GM20431 (cell line): ENCODE measurements at regions not wholly inside any gene's neighbourhood (a gene's known extent, or its start where the extent isn't known, plus 50 kb on each side); places are given as distances from the start of the nearest gene placed in this dataset.

Experiments used
- in situ Hi-C: fragments of 300-500 bp; cut with MseI, MboI; formaldehyde crosslinking; loops from one replicate; pipeline ENCODE4 v1.15.0; 2020; ENCODE audit warnings: low sequenced_read_pairs; ENCODE audit not compliant: unreplicated experiment

DNA sequence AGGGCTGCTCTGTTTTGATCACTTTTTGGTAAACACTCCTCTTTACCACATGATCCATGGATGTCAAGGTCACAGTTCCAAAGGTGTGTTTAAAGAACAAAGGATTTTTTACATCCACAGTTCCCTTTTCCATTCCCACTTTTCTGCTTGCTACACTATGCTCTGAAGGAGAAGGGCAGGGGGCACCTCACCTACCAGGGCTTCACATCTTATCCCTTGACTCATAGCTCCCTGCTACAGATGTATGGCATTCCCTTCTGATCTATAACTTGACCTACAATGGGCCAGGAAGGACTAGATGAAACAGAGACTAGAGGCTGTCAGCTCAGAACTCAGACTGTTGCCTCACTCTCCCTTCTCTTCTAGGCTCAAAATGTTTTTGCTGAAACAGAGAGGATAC is 233.1 kb upstream of the RPS6KA3 start:
- in situ Hi-C loops = no loop called here

- in situ Hi-C loops = no loop called here
Observed at GRCh38 chrX:20498851-20499635, 232.3 kb upstream of the RPS6KA3 start.

DNA sequence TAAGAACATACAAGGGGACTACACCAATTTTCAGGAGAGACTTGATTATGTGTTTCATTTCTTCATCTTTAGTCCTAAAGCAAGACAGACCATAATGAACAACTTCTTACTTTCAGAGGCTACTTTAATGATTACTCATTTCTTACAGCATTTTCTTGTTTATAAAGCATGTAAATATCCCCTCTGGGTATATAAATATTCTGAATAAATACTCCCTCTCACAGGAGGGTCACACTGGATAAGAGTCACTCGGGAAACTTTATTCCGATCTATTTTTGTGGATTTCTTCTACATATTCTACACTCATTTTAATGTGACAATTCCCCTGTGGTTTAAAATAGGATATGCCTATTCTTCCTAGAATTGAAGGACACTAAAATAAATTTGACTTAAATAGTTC is 228.9 kb upstream of the RPS6KA3 start:
- in situ Hi-C loops = no loop called here

DNA sequence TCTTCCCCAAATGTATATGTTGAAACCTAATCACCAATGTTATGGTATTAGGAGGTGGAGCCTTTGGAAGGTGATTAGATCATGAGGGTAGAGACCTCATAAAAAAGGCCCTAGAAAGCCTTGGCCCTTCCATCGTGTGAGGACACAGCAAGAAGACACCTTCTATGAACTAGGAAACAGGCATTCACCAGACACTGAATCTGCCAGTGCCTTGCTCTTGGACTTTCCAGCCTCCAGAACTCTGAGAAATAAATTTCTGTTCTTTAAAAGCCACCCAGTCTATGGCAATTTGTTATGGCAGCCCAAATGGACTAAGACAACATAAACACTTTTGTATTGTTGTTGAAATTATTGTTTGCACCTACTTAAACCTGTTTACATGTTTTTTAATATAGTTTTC is 221.8 kb upstream of the RPS6KA3 start:
- in situ Hi-C loops = no loop called here

DNA sequence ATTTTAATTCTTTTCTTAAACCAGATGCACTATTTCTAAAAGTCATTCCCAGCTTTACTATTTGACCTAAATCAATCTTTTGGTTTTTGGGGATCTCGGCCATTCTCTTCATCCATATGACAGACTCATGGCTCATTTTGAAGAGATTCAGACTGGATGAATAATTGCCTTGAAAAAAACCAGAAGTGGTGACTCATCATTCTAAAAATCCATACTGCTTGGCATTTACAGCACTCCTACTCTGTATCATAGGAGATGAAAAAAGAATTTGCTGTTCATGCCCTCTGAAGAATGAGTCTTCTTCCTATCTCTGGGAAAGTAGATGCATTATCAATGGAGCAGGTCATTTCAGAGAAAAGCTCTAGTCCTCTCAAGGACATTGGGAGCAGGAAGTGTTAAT is 220.5 kb upstream of the RPS6KA3 start:
- in situ Hi-C loops = no loop called here

DNA sequence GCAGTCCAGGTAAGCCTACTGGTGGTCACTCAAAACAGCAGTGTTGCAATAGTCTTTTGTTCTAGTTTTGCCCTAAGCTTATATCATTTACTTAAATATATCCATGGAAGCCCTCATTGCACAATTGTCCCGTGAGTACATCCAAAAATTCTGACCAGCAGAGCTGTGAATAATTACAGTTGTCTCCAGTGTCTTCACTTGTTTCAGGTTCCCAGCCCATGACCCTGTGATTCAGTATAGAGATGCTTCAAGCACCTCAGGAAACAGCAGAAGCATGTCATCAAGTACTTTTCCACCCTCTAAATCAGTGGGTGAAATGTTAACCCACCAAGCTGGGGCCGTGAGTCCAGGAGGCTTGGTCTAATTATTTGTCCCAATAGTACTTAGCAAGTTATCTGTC is 214.9 kb upstream of the RPS6KA3 start:
- in situ Hi-C loops = no loop called here

DNA sequence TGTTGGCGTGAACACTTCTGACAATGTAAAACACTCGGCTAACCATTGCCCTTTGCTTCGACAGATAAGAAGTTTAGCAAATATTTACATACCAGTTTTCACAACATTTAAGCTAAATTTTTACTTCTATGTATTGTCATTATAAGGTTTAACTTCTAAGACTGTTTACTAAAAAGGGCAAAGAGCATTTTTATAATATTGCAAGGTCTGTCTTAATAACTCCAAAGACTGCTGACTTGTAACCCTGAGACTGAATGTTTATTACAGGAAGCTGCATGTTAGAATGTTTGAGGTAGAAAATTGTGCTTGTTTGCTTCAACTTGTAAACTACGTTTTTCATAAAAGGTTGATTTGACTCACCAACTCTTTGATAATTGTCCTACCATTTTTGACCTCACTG is 213.2 kb upstream of the RPS6KA3 start:
- in situ Hi-C loops = no loop called here

- in situ Hi-C loops = no loop called here
Observed at GRCh38 chrX:20479048-20479447, 212.3 kb upstream of the RPS6KA3 start.

DNA sequence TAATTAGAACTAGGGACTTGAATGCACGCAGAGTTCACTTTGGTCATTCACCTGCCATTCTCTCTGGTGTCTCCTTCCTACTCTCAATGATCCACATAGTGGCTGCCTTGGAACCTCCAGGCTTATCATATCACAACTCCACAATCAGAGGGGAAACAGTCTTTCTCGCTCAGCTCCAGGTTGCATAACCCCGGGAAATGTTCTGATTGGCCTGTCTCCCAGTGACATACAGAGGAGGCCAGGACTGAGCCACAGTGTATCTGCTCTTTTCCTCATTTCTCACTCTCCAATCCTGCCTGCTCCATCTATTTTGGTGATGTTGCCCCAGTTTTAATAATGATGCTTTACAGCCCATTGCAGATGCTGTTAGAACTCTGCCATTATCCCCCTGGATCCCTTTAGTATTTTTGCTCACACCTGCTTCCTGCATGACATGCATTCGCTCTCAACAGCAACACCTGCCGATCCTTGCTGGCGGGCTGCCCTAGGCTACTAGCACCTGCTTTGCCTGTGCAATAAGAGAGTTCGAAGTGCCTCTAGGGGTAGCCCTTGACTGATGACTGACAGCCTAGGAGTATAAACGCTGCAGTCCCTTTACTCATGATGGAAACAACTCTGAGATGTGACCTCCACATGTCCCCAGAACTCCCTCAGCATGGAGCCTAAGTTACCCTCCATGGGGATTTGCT is 211.3 kb upstream of the RPS6KA3 start:
- in situ Hi-C loops = no loop called here

DNA sequence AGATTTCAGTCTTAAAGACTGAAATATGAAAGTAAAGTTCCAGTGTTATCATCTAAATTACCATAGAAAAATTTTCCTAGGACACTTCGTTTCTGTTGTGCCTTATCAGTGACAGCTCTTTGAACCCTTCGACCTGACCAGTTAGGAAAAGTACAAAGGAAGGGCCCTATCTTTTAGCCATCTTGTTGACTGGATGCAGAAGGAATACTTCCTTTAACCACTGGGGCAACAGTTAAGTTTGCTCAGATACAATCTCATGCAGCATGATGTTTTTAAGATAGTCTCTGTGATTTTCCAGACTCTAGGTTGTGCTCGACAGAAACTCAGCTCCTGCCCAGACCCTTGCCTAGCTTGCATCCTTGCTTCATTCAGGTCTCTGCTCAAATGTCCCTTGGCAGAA is 210.5 kb upstream of the RPS6KA3 start:
- in situ Hi-C loops = no loop called here

DNA sequence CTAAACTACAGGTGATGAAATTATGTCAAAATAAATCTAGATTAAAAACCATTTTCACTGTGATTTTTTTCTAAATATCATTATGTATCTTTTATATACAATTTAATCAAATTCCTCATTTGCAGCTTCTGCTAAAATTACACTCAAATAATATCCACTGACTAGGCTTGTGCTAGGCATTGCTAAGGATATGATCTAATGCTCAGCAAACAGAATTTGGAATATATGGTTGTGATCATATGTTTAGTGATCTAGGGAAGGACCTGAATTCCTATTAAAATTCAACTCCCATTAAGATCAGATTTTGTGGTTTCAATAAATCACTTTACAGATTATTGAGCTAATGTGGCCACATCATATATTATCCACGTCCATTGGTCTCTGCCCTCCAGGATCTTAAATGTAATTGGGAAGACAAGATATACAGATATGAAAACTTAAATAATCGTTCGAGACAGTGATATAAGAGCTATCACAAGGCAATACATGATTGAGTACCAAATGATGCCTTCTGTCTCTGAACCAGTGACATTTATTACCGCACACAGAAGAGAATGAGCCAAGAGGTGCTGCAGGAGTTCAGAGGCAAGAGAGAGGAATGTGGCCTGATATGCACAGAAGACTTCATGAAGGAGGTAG is 206.0 kb upstream of the RPS6KA3 start:
- in situ Hi-C loops = no loop called here

GRCh38 chrX:20472148-20472547 is 205.4 kb upstream of the RPS6KA3 start:
- in situ Hi-C loops = no loop called here

GRCh38 chrX:20471483-20471882 is 204.8 kb upstream of the RPS6KA3 start:
- in situ Hi-C loops = no loop called here

GRCh38 chrX:20463296-20464075 is 196.8 kb upstream of the RPS6KA3 start:
- in situ Hi-C loops = no loop called here

DNA sequence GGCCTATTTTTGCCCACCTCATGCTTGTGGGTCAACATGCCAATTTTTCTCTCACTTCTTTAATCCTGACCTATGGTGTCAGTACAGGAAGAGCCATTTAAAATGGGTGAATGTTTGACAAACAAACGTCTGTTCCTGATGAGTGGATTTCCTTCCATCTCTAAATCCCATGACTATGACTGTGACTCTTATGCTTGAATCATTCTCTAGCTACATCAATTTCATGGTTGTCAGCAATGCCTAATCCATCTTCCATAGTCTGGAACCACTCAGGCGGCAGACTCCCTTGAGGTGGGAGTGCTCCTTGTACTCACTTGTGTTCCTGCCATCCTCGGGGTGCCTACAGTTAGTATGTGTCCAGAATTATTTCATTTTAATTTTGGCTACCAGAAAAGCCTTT is 194.9 kb upstream of the RPS6KA3 start:
- in situ Hi-C loops = no loop called here

DNA sequence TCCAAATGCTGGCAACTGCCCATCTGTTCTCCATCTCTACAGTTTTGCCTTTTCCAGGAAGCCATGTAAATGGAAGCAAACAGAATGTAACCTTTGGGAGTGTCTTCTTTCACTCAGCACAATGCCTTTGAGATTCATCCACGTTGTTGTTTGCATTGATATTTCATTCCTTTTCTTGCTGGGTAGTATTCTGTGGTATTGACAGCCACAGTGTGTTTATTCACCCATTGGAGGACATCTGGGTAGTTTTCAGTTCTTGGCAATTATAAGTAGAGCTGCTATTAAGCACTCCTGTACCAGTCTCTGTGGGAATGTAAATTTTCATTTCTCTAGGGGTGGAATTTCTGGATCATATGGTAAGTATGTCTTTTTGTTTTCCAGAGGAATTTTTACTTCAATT is 194.3 kb upstream of the RPS6KA3 start:
- in situ Hi-C loops = no loop called here

GRCh38 chrX:20459410-20460350 is 193.0 kb upstream of the RPS6KA3 start:
- in situ Hi-C loops = no loop called here

DNA sequence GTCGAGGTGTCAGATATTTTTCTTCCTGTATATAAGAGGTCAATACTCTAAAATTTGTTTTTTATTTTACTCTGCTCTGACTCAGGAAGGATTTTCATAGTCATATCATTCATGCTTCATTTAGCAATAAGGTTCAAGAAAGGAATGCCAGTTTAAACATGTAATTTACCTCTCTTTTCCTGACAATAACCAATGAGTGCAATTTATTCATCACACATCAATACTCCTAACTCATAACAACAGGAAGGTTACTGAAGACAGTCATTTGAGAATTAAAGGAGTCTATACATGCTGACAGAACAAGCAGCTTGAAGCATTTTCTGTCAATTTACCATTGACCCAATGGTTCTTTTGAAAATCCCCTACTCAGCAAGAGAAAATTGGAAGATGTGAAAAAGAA is 190.3 kb upstream of the RPS6KA3 start:
- in situ Hi-C loops = no loop called here

DNA sequence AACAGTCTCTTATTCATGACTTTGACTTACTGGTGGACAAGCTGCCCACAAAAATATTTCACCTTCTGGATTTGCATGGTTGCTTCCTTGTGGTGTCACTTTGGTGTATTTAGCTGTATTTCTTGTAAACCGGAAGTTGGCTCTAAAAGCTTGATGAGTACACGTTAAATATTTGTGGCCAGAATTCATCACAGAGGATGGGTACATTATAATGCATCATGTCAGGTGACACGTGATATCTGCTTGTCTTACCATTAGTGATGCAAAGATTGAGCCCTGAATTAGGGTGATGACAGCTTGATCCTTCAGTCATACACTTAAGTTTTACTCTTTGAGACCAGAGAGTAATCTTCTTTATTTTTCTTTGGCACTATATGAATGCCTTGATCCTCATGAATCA is 188.3 kb upstream of the RPS6KA3 start:
- in situ Hi-C loops = no loop called here

DNA sequence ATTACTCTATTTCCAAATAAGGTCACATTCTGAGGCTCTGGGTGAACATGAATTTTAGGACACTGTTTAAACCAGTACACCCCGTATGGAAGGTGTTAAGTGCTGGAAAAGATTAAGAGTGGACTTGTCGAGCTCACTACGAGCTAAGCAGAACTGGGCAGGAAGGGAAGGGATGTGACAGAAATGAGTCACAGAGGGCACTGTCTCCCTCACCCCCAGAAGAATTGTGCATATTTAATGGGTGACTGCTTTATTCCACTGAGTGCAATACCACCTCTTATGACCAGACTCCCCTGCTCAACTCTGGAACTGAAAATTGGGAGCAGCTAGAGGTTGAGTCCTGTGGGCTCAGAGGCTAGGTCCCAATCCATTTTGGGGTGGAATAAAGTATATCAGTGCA is 187.4 kb upstream of the RPS6KA3 start:
- in situ Hi-C loops = no loop called here
